CD14-positive monocyte (primary cell): ENCODE measurements at regions not wholly inside any gene's neighbourhood (a gene's known extent, or its start where the extent isn't known, plus 50 kb on each side); places are given as distances from the start of the nearest gene placed in this dataset.
A peak's percentile ranks its signal among the peaks of the same experiment; 100 is the strongest.
"Not testable (repeated sequence)": the region's sequence is repeated elsewhere in the genome, so short reads cannot be mapped to it uniquely, and the experiment has no call there.

Experiments used
- DNase-seq, 3 donors: peaks; one replicate each; pipeline ENCODE4 v3.0.0-alpha.2; 2011 to 2022
- H2AFZ ChIP-seq: 2 replicates; pipeline ENCODE4 v1.6.0; 2012; ENCODE audit warnings: mild to moderate bottlenecking, low read depth, low read length, inconsistent platforms; ENCODE audit not compliant: insufficient read depth, poor library complexity, severe bottlenecking
- H3K27ac ChIP-seq, 2 donors: 1 replicate in 1 of 2; 2 replicates in 1 of 2; pipeline ENCODE4 v1.5.1; 2012 to 2013; ENCODE audit warnings: low read length in 2 of 2, control low read depth in 1 of 2, inconsistent platforms in 1 of 2, low read depth in 1 of 2, mild to moderate bottlenecking in 1 of 2
- H3K27me3 ChIP-seq, 2 donors: one replicate each; pipeline versions ENCODE4 v1.6.0 to v1.6.1; 2011 to 2013; ENCODE audit warnings: low read length in 2 of 2; ENCODE audit not compliant: control insufficient read depth in 2 of 2, insufficient read depth in 2 of 2
- H3K36me3 ChIP-seq, 2 donors: replicated peaks in 1 of 2; 1 replicate in 1 of 2; 2 replicates in 1 of 2; pipeline versions ENCODE4 v1.5.1 to v1.6.1; 2012 to 2013; ENCODE audit warnings: low read length in 2 of 2, control low read depth in 1 of 2, inconsistent platforms in 1 of 2, mild to moderate bottlenecking in 1 of 2; ENCODE audit not compliant: insufficient read depth in 2 of 2, control insufficient read depth in 1 of 2
- H3K4me1 ChIP-seq, 2 donors: 1 replicate in 1 of 2; 2 replicates in 1 of 2; pipeline versions ENCODE4 v1.5.1 to v1.6.1; 2012 to 2013; ENCODE audit warnings: low read length in 2 of 2, control low read depth in 1 of 2, inconsistent platforms in 1 of 2, mild to moderate bottlenecking in 1 of 2, moderate library complexity in 1 of 2; ENCODE audit not compliant: insufficient read depth in 2 of 2, control insufficient read depth in 1 of 2
- H3K4me2 ChIP-seq: replicated peaks from 2 replicates; pipeline ENCODE3; 2012; ENCODE audit warnings: low read length, moderate library complexity, mild to moderate bottlenecking; ENCODE audit not compliant: poor library complexity, severe bottlenecking; ENCODE audit errors: extremely low read depth
- H3K4me3 ChIP-seq, 3 experiments: fragments of 200-600 bp in 1 of 3; sonication (generic) in 1 of 3; replicated peaks in 1 of 3; 1 replicate in 2 of 3; 2 replicates in 1 of 3; pipeline ENCODE4 v1.5.1; 2011 to 2013; ENCODE audit warnings: low read length in 3 of 3, mild to moderate bottlenecking in 3 of 3, control low read depth in 2 of 3, low read depth in 2 of 3, inconsistent platforms in 1 of 3, moderate library complexity in 1 of 3
- H3K79me2 ChIP-seq: 2 replicates; pipeline ENCODE4 v1.6.0; 2012; ENCODE audit warnings: mild to moderate bottlenecking, control low read depth, inconsistent platforms, low read length, moderate library complexity; ENCODE audit not compliant: insufficient read depth
- H3K9ac ChIP-seq: 2 replicates; pipeline ENCODE4 v1.6.0; 2017; ENCODE audit warnings: low read length, mild to moderate bottlenecking; ENCODE audit not compliant: insufficient read depth, poor library complexity, severe bottlenecking
- H3K9me3 ChIP-seq, 2 donors: replicated peaks in 1 of 2; 1 replicate in 1 of 2; 2 replicates in 1 of 2; pipeline versions ENCODE4 v1.5.1 to v1.6.1; 2012 to 2013; ENCODE audit warnings: low read length in 2 of 2, control low read depth in 1 of 2; ENCODE audit not compliant: control insufficient read depth in 1 of 2, insufficient read depth in 1 of 2
- H4K20me1 ChIP-seq: 2 replicates; pipeline ENCODE4 v1.6.0; 2012; ENCODE audit warnings: mild to moderate bottlenecking, low read length, control low read depth, moderate library complexity; ENCODE audit not compliant: insufficient read depth
- H3K27ac Mint-ChIP-seq, 7 donors: one replicate each; pipeline ENCODE4 v1.8.0; 2020; ENCODE audit warnings: mild to moderate bottlenecking in 7 of 7, mixed read lengths in 7 of 7, moderate library complexity in 6 of 7, inconsistent platforms in 2 of 7
- H3K27me3 Mint-ChIP-seq, 3 donors: one replicate each; pipeline ENCODE4 v1.8.0; 2021 to 2022; ENCODE audit warnings: low read depth in 3 of 3, mild to moderate bottlenecking in 3 of 3, mixed read lengths in 3 of 3, moderate library complexity in 3 of 3, inconsistent platforms in 1 of 3
- H3K36me3 Mint-ChIP-seq, 2 donors: one replicate each; pipeline ENCODE4 v1.8.0; 2020; ENCODE audit warnings: mixed read lengths in 2 of 2, inconsistent platforms in 1 of 2, mild to moderate bottlenecking in 1 of 2
- H3K4me1 Mint-ChIP-seq: one replicate; pipeline ENCODE4 v1.8.0; 2020; ENCODE audit warnings: mild to moderate bottlenecking, mixed read lengths
- H3K4me3 Mint-ChIP-seq, 2 donors: one replicate each; pipeline ENCODE4 v1.8.0; 2020; ENCODE audit warnings: mild to moderate bottlenecking in 2 of 2, mixed read lengths in 2 of 2, moderate library complexity in 1 of 2
- H3K9me3 Mint-ChIP-seq, 7 donors: one replicate each; pipeline ENCODE4 v1.8.0; 2020 to 2022; ENCODE audit warnings: mixed read lengths in 7 of 7, mild to moderate bottlenecking in 6 of 7, moderate library complexity in 6 of 7, inconsistent platforms in 2 of 7
- CTCF ChIP-seq: fragments of 200-600 bp; IDR thresholded peaks from one replicate; pipeline ENCODE4 v1.8.0; 2022; ENCODE audit warnings: antibody characterized with exemption, mild to moderate bottlenecking
- whole genome bisulfite sequencing: methylation state at CpG from one replicate; pipeline ENCODE4 v1.1.5; 2013; ENCODE audit warnings: missing lambda C conversion rate; ENCODE audit not compliant: insufficient coverage; 5-methylcytosine and 5-hydroxymethylcytosine counted together
- intact Hi-C, 2 donors: fragments of 100-400 bp; cut with micrococcal nuclease; formaldehyde crosslinking; loops; one replicate each; pipeline versions ENCODE4 v1.15.0 to v1.15.1; 2023

DNA sequence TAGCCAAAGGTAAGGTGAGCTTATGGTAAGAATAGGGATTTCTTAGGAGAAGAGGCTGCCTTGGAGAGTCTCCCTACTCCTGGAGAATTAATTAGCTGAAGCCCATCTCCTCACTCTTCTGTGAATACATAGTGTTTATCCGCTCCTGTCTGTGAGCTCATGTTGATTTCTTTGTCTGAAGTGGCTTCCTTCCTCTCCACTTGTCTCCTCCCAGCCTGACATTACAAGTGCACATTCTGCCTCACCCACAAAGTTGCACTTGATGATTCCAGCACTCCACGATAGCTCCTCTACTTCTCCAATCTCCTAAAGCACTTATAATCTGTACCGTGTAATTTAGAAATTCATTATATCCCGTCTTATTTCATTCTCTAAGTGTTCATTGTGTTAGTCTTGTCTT is 287.2 kb downstream of the QKI start:
- H3K79me2 ChIP-seq = no peaks in the 10 kb centered on the region

DNA sequence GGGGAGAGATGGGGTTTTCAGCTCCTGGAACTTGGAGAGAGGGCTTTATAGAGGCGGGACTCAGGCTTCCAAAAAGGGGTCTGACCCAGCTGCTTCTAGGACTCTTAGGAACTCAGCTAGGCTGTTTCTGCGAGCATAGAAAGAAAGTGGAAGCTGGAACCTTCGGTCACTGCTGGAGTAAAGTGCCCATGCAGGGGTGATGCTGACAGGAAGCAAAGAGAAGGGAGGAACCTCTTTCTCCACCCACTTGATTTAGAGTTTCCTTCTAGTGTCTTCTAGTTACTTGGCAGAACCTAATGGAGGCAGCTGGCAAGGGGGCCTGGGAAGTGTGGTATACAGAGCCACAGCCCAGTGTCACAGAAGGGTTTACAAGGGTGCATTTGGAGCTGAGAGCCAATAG is 283.6 kb downstream of the QKI start:
- H3K79me2 ChIP-seq = no peaks in the 10 kb centered on the region
- peak overlapping the region; percentile 59 to 60 for H3K27ac ChIP-seq
- 45% methylated on average over 2 of the region's 3 CpGs for WGBS
- Mint-ChIP-seq H3K4me3 (peak overlapping the region in 1 of 2 donors; percentile 64), H3K36me3 (peaks cover 0 to 1% of the 10 kb centered on the region in 2 donors), H3K4me1 (peaks cover 49% of the 10 kb centered on the region), H3K9me3 (peaks cover 0 to 3% (median 1%) of the 10 kb centered on the region in 7 donors), H3K27ac (peak overlapping the region in 4 of 7 donors; percentile 39 to 70 (median 66)), H3K27me3 (peaks cover 16 to 30% (median 16%) of the 10 kb centered on the region in 3 donors)
- intact Hi-C loops = loop anchor here in 1 of 2 donors (5.0 kb wide), 1 partner anchor 36 kb away; no protein-coding TSS in a partner anchor
- no peak overlapping the region for H3K9ac ChIP-seq
- H4K20me1 ChIP-seq = no peaks in the 10 kb centered on the region
- H3K27me3 ChIP-seq = peaks cover 4 to 13% of the 10 kb centered on the region in 2 donors
- H3K4me3 ChIP-seq = peak overlapping the region in 1 of 3 experiments; percentile 22
- peak in 1 of 3 donors; percentile 29 for DNase-seq
- peak overlapping the region; percentile 32 for H2AFZ ChIP-seq
- H3K4me2 ChIP-seq = peak overlapping the region; percentile 46
- TF ChIP-seq CTCF = no peak
- peaks cover 51 to 52% of the 10 kb centered on the region in 2 donors for H3K4me1 ChIP-seq
- no peaks in the 10 kb centered on the region for H3K9me3 ChIP-seq
- no peaks in the 10 kb centered on the region for H3K36me3 ChIP-seq

More for the DNA sequence above, 287.2 kb downstream of the QKI start:
- H3K27me3 Mint-ChIP-seq = peaks cover 7 to 13% (median 10%) of the 10 kb centered on the region in 3 donors
- DNase-seq = no peak
- Histone ChIP-seq H3K9ac (no peak overlapping the region), H3K27me3 (no peaks in the 10 kb centered on the region), H3K9me3 (peaks cover 0 to 5% of the 10 kb centered on the region in 2 donors), H3K4me2 (peak overlapping the region; percentile 20), H4K20me1 (no peaks in the 10 kb centered on the region), H3K4me1 (peaks cover 46 to 47% of the 10 kb centered on the region in 2 donors), H2AFZ (peak overlapping the region; percentile 51), H3K27ac (peak overlapping the region in 1 of 2 donors; percentile 68), H3K36me3 (no peaks in the 10 kb centered on the region), H3K4me3 (no peak overlapping the region)
- H3K4me1 Mint-ChIP-seq = peaks cover 46% of the 10 kb centered on the region
- 50% methylated on average over 1 of the region's 4 CpGs for WGBS
- H3K9me3 Mint-ChIP-seq = peaks cover 0 to 7% (median 4%) of the 10 kb centered on the region in 7 donors
- peaks cover 3% of the 10 kb centered on the region in 2 donors for H3K36me3 Mint-ChIP-seq
- intact Hi-C loops = loop anchor here in 1 of 2 donors (10.0 kb wide), 1 partner anchor 53 kb away; no protein-coding TSS in a partner anchor
- peak overlapping the region in 5 of 7 donors; percentile 3 to 64 (median 21) for H3K27ac Mint-ChIP-seq
- TF ChIP-seq CTCF = no peak
- peak overlapping the region in 1 of 2 donors; percentile 46 for H3K4me3 Mint-ChIP-seq

DNA sequence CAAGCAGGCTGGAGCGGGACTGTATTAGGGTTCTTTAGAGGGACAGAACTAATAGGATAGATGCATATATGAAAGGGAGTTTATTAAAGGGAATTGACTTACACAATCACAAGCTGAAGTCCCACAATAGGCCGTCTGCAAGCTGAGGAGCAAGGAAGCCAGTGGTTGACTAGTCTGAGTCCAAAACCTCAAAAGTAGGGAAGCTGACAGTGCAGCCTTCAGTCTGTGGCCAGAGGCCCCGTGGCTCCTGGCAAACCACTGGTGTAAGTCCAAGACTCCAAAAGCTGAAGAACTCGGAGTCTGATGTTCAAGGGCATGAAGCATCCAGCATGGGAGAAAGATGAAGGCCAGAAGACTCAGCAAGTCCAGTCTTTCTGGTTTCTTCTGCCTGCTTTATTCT is 281.8 kb downstream of the QKI start:
- not testable (repeated sequence) for H2AFZ ChIP-seq, H3K36me3 ChIP-seq, H4K20me1 ChIP-seq, H3K79me2 ChIP-seq, H3K9me3 ChIP-seq, H3K9me3 Mint-ChIP-seq, H3K9ac ChIP-seq, H3K36me3 Mint-ChIP-seq
- H3K4me1 Mint-ChIP-seq = peaks cover 36% of the 10 kb centered on the region
- peak overlapping the region; percentile 18 for H3K4me2 ChIP-seq
- H3K4me3 ChIP-seq = peak overlapping the region in 1 of 3 experiments; percentile 18
- H3K27ac Mint-ChIP-seq = peak overlapping the region; percentile 70 to 91 (median 82)
- peaks cover 6 to 13% of the 10 kb centered on the region in 2 donors for H3K27me3 ChIP-seq
- peak overlapping the region in 1 of 2 donors; percentile 61 for H3K27ac ChIP-seq
- peaks cover 13 to 32% (median 19%) of the 10 kb centered on the region in 3 donors for H3K27me3 Mint-ChIP-seq
- intact Hi-C loops = loop anchor here in 1 of 2 donors (5.0 kb wide), 1 partner anchor 34 kb away; no protein-coding TSS in a partner anchor
- peak overlapping the region in 1 of 2 donors; percentile 33 for H3K4me3 Mint-ChIP-seq
- WGBS = 0% methylated on average over 3 of the region's 4 CpGs
- peaks cover 38 to 40% of the 10 kb centered on the region in 2 donors for H3K4me1 ChIP-seq
- peak; percentile 46 to 60 (median 52) for DNase-seq
